HG03060 (cell line): ENCODE measurements at regions not wholly inside any gene's neighbourhood (a gene's known extent, or its start where the extent isn't known, plus 50 kb on each side); places are given as distances from the start of the nearest gene placed in this dataset.
"Not testable (repeated sequence)": the region's sequence is repeated elsewhere in the genome, so short reads cannot be mapped to it uniquely, and the experiment has no call there.

Source experiments
- ATAC-seq: cut with Tn5 transposase; IDR thresholded peaks from one replicate; pipeline ENCODE4 v1.9.1; 2021; ENCODE audit warnings: low read depth, moderate number of reproducible peaks; ENCODE audit not compliant: unreplicated experiment

DNA sequence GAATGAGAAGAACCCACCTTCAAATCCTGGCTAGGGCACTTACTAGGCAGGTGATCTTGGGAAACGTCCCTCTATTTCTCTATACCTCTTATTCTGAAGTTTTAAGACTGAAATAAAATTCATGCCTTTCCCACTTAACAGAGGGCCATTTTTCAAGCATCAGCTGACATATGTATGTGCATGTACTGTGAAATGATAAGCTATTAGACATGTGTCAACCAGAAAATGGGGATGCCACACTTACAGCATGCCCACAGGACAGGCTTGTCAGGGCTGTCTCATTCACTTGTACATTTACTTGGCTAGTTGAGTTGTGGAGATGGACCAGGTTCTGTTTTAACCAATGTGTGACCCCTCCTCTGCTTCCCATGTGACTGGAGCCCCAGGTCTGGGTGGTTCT lies 78.5 kb downstream of the C9orf152 start:
- peak; percentile 12 for ATAC-seq

DNA sequence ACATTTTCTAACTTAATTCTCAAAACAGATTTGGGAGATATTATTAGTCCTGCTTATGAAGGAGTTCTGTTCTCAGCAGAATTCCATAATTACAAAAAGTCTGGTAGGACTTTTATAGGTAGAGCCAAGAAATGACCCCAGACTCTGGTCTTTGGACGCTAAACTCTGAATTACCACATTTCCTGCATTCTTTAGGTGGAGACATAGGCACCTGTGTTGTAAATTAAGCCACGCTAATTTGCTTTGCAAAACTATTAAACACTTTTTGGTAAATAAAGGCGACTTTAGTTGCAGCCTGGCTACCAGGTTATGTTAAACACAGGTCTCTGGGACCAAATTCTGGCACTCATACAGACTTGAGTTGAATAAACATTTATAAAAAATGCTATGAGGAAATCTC lies 77.7 kb downstream of the C9orf152 start:
- no peak for ATAC-seq

DNA sequence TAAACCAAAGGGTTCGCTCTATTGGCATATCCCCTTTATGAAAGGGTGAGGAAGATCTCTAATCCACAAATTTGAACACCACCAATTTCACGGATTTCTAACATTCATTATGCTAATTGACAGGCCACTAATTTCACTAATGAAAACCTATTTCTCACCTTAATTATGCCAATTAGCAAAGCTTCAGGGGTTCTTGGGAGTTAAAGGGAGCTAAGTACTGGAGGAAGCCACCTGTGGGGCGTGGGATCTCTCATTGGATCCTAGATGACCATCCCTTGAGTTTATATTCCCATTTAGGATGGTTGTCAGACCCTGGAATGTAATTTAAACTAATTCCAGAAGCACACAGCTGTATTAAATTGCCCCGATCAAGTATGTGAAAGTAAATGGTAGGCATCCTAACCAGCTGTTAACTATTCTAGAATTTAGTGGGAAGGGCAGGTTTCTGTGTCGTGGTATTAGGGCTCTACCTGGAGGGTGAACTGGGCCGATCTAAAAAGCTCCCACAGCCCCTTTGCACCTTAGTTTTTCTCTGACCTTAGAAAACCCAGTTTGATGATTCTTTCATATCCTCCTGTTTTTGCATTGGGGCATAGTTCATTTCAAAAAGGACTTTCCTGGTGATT lies 77.1 kb downstream of the C9orf152 start:
- no peak for ATAC-seq

DNA sequence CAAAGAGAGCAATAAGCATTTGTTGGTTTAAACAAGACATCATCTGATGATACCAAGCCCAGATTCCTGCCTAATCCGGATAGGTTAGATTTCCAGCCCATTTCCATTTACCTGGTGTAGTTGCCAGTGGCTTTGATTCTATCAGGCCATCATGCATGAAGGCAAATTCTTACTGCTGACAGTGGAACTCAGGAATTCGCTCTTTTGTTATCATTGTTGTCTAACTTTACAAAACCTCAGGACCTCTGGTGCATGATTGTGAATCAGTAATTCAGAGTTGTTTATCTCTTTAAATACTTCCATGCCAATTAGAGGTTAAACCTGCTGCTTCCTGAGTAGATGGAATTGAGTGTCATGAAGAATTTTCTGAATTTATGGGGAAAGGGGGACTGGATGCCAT lies 76.5 kb downstream of the C9orf152 start:
- no peak for ATAC-seq

DNA sequence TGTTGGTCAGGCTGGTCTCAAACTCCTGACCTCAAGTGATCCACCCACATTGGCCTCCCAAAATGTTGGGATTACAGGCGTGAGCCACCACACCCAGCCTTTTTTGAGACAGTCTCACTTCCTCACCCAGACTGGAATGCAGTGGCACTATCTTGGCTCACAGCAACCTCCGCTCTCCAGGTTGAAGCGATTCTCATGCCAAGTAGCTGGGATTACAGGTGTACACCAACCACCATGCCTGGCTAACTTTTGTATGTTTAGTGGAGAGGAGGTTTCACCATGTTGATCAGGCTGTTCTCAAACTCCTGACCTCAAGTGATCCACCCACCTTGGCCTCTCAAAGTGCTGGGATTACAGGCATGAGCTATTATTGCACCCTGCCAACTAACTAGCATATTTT lies 75.4 kb downstream of the C9orf152 start:
- ATAC-seq, result not testable (repeated sequence)

DNA sequence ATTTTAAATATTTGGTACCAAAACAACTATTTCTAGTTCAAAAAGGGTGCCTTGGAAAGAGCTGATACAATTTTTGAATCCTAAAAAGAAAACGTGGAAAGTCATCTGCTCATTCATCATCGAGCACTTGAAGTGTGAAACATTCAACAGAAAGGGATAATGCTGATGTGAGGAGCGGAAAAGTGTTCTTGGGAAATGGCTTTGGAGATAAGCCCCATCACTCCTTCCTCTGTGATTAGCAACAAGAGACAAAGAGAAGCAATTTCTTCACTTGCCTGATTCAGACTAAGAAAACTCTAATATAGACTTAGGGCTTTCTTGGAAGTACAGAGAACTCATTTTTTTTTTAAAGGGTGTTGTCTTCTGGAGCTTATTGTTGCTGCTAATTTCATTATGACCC lies 74.9 kb downstream of the C9orf152 start:
- ATAC-seq, result no peak

DNA sequence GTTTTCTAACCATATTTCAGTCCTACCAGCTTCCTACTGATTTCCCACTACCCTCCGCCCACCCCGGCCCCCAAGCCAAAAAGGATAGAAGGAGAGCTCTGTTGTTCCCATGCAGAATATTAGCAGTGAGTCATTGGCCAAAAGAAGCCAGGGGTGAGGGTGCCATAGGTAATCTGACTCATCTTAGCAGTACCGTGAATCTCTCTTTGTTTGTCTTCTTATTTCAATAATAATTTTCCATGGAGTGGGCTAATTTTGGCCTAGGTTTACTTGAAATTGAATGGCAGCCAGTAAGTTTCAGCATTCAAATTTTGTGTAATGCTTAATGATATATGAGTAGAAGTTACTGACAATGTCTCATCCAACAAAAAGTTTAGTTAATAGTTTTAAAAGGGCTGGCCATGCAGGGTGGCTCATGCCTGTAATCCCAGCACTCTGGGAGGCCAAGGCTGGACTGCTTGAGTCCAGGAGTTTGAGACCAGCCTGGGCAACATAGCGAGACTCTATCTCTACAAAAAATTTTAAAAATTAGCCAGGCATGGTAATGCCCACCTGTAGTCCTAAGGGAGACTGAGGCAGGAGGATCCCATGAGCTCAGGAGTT lies 74.2 kb downstream of the C9orf152 start:
- ATAC-seq, result no peak

DNA sequence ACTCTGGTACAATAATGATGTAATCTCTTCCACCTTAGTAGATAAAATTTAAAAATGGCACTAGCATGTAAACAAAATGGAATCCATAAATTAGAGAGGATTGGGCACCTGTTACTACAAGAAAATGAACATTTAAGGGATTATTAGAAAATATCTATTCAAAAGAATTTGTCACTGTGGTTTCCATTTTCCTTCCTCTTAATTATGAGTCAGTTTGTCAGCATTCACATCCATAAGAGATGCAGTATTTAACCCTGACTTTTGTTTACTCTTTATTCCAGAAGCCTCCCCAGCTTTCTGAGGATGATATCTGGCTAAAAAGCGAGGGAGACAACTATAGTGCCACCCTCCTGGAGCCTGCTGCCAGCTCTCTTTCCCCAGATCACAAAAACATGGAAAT lies 72.1 kb downstream of the C9orf152 start:
- ATAC-seq, result no peak

DNA sequence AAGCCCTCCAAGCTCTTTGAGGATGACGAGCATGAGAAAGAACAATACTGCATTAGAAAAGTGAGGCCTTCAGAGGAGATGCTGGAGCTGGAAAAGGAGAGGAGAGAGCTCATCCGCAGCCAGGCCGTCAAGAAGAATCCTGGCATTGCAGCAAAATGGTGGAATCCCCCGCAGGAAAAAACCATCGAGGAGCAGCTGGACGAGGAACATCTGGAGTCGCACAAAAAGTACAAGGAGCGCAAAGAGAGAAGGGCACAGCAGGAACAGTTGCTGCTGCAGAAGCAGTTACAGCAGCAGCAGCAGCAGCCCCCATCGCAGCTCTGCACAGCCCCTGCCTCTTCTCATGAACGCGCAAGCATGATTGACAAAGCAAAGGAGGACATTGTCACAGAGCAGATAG lies 71.2 kb downstream of the C9orf152 start:
- no peak for ATAC-seq

DNA sequence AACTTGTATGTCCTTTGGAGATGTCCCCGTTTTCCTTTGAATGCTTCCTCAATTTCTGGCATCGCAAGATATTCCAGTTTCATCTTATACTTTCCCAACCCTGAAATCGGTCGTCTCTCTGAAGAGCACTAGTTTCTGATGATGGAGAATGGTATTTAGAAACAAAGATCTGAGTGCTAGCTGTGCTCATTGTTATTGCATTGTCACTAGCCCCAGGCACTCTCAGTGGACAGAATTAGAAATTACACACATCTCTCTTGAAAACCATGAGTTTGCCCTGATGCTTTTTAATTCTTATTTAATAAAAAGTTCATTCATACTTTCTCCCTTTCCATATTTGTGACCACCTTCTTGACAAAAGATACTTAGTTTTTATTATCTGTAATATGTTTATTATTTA lies 67.7 kb downstream of the C9orf152 start:
- no peak for ATAC-seq

DNA sequence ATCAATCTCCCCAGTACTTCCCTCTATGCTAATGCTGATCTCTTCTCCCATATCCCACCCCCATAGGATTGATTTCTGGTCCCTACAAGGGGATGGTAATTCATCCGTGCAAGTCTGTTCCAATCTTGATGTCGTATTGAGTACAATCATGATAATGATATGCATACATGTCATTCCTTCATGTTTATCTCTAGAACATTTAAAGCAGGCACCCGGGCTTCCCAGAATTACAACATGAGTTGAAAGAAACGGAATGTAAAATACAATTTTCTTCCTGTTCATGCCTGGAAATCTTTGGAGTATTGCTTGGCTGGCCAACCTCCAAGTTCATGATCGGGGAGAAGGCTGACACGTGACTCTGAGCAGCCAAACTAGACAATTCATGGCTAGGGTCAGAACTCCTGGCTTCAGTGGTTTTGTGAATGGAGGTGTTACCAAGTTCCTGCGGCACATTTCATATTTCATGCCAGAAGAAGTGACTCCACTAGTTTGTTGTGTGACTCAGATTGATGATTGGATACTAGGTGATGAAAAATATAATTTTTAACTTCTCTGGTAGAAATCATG lies 66.6 kb downstream of the C9orf152 start:
- ATAC-seq, result no peak

DNA sequence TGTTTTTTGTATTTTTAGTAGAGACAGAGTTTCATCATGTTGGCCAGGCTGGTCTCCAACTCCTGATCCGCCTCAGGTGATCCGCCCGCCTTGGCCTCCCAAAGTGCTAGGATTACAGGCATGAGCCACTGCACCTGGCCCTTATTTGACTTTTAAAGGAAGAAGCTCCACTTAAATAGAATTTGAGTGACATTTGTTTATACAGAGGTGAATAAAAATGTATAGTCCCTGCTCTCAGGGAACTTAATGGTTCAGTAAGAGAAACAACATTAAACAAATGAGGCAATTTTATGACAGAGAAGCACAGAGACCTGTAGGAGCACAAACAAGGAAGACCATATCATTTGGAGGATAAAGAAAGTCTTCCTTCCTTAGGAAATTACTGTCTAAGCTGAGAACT lies 65.7 kb downstream of the C9orf152 start:
- no peak for ATAC-seq

DNA sequence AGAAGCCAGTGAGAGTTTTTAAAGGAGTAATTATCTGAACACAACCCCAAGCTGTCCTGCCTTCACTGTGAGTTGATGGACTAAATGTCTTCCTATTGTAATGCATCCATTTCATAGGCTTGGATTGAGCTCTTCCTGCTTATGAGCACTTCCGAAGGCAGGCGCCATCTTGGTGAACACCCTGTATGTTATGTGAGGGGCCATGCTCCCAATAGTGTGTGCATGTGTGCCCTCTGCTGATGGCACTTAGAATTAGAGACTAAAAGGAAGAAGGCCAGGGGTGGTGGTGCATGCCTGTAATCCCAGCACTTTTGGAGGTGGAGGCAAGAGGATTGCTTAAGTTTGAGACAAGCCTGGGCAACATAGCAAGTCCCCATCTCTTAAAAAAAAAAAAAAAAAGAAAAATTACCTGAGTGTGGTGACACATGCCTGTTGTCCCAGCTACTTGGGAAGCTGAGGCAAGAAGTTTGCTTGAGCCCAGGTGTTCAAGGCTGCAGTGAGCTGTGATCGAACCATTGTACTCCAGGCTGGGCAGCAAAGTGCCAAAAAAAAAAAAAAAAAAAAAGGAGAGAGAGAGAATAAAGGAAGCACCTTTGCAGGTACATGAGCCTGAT lies 65.0 kb downstream of the C9orf152 start:
- no peak for ATAC-seq

DNA sequence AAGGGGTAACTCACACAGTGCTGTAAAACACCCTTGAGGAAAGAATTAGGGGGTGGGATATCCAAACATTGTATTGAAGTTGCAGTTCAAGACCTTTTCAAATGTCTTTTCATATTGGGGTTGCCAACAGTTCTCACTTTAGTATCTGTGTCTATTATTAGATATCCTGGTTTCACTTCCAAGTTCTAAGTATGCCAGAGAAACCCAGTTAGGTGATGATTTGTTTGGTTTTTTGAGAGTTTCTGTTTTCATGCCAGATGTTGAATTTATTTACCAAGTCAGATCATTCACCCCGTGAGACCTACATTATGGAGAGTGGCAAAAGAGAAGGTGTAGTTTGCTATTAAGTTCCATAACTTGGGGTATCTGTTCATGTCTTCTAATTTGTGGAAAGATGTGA lies 64.5 kb downstream of the C9orf152 start:
- peak; percentile 51 for ATAC-seq

DNA sequence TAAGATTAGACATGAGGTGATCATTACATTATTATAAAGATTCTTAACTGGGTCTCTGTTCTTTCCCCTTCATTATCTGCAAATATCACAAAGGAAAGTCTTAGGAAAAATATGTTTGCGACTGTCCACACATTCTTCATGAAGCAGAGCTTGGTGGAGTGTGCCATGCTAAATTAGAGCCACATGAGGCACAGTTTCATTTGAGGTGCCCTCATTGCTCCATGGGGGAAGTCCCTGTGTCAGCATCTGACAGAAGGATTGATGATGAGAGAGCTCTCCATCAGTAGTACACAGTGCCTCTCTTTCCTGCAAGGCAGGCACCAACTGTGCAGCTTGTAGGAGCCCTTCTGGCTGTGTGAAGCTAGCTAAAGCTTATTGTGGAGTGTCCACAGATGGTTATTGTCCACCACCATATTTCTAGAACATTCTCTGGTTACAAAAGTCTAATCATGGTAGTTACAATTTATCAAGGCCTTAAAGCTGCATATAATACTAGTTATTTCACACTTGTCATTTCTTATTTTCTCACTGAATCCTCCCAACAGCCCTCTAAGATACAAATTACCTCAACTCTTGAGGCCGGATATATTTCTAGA lies 63.9 kb downstream of the C9orf152 start:
- peak; percentile 53 for ATAC-seq

DNA sequence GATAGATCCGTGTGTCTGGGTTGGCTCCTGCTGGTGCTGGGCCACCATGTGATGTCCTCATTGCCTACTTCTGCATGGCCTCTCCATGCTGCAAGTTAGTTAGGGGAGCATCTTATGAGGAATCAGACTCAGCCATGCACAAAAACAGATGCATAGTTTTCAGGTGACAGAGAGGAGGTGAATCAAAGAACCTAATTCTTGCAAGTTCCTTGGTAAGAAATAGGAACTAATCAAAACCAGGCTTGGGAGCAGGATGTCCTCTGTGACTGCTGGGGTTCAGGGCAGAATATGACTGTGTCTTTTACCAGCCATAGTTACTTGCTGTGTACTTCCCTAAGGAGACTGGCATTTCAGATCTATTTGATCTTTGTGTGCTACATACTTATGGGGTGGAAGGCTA lies 61.6 kb downstream of the C9orf152 start:
- no peak for ATAC-seq

DNA sequence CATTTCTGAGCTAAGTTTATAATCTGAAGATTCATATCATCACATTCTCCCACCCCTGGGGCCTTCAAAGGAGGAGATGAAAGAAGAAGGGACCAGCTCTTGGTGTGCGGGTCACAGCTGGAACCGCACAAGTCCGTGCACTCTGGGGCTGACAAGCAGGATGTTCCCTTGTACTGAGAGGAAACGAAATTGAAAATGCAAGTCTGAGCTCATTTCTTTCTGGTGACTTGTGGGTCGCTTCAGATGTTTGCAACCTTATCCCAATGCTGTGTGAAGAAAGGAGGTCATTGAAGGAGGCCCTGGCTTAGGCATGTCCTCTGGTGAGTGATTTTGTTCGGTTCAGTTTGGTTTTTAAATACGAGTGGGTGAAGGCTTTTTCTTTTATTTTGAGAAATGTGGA lies 59.6 kb downstream of the C9orf152 start:
- peak; percentile 34 for ATAC-seq

DNA sequence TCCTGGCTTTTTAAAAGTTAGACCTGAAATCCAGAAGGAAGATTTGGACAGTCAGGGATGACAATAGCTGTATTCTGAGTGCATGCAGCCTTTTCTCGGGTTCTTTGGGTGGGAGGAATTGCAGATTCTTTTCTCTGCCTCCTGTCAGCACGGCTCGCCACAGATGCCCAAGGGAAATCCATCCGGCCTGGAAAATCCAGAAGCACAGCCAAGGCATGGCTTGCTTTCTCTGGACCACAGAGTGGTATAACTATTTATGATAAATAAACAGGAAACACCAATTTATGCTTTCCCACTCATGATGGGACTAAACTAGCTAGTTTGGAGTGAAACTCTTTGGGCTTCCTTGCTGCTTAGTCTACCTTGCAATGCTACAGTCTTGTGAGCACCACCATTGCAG lies 59.1 kb downstream of the C9orf152 start:
- ATAC-seq, result no peak
